Neural crest cell (in vitro differentiated cells): ENCODE measurements at regions not wholly inside any gene's neighbourhood (a gene's known extent, or its start where the extent isn't known, plus 50 kb on each side); places are given as distances from the start of the nearest gene placed in this dataset.
"Not testable (repeated sequence)": the region's sequence is repeated elsewhere in the genome, so short reads cannot be mapped to it uniquely, and the experiment has no call there.

ENCODE experiments used
- DNase-seq: peaks from one replicate; pipeline ENCODE4 v3.0.0; 2021; ENCODE audit warnings: low read depth, mixed read lengths, low spot score
- H3K27ac Mint-ChIP-seq: one replicate; pipeline ENCODE4 v1.8.0; 2021; ENCODE audit warnings: mild to moderate bottlenecking, mixed read lengths; ENCODE audit not compliant: unreplicated experiment
- H3K27me3 Mint-ChIP-seq: 2 replicates; pipeline ENCODE4 v1.8.0; 2021; ENCODE audit warnings: low read depth, mild to moderate bottlenecking, mixed read lengths
- H3K36me3 Mint-ChIP-seq: 2 replicates; pipeline ENCODE4 v1.8.0; 2021; ENCODE audit warnings: low read depth, mild to moderate bottlenecking, mixed read lengths
- H3K4me1 Mint-ChIP-seq: 2 replicates; pipeline ENCODE4 v1.8.0; 2021; ENCODE audit warnings: mixed read lengths
- H3K4me3 Mint-ChIP-seq: one replicate; pipeline ENCODE4 v1.8.0; 2021; ENCODE audit warnings: mild to moderate bottlenecking, mixed read lengths
- H3K9me3 Mint-ChIP-seq: 2 replicates; pipeline ENCODE4 v1.8.0; 2021; ENCODE audit warnings: mixed read lengths
- TF ChIP-seq, protein P1 (sequence below): fragments of 200-600 bp; sonication (generic); conservative IDR thresholded peaks from 2 replicates; pipeline ENCODE4 v1.5.0; 2021; ENCODE audit warnings: antibody characterized with exemption, mild to moderate bottlenecking

DNA sequence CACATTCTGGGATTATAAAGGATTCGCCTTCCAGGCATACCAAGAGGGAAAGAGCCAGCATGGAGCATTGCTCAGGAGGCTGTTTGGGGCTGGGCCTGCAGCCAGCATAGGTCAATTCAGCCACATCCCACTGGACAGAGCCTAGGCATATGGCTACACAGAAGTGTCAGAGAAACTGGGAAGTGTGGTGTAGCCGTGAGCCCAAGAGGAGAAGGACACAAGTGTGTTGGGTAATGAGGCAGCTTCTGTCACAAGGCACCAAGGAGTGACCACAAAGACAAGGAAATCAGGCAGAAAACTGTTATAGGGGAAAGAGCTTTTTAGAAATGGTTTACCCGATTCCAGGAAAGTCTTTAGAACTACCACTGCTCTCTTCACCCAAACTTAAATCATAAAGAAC is 178.6 kb upstream of the TBL1X start:
- no peak overlapping the region for H3K4me3 Mint-ChIP-seq
- TF ChIP-seq, protein P1, sequence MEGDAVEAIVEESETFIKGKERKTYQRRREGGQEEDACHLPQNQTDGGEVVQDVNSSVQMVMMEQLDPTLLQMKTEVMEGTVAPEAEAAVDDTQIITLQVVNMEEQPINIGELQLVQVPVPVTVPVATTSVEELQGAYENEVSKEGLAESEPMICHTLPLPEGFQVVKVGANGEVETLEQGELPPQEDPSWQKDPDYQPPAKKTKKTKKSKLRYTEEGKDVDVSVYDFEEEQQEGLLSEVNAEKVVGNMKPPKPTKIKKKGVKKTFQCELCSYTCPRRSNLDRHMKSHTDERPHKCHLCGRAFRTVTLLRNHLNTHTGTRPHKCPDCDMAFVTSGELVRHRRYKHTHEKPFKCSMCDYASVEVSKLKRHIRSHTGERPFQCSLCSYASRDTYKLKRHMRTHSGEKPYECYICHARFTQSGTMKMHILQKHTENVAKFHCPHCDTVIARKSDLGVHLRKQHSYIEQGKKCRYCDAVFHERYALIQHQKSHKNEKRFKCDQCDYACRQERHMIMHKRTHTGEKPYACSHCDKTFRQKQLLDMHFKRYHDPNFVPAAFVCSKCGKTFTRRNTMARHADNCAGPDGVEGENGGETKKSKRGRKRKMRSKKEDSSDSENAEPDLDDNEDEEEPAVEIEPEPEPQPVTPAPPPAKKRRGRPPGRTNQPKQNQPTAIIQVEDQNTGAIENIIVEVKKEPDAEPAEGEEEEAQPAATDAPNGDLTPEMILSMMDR, result no peak
- peaks cover 10% of the 10 kb centered on the region for H3K9me3 Mint-ChIP-seq
- peaks cover 9% of the 10 kb centered on the region for H3K4me1 Mint-ChIP-seq
- no peak overlapping the region for H3K27ac Mint-ChIP-seq
- no peaks in the 10 kb centered on the region for H3K36me3 Mint-ChIP-seq
- peaks cover 3% of the 10 kb centered on the region for H3K27me3 Mint-ChIP-seq
- no peak for DNase-seq

DNA sequence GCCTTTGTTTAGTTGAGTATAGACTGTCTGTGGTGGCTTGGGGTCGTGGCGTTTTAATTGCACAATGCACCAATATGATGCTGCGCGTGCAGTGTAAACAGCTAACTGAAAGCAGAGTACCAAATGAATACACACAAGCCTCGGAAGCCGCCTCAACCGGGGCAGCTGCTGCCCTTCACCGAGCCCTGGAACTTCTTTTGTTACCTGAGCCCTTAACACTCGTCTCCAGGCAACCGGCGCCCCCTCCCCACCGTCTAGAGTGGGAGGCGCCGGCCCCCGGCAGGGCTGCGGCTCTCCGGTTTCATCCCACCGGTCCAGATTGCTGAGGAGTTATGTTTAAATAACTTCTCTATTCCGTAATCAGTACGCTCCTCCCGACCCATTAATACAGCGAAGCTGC is 173.2 kb upstream of the TBL1X start:
- TF ChIP-seq, protein P1, result no peak
- H3K4me3 Mint-ChIP-seq, result peak overlapping the region; percentile 33
- H3K4me1 Mint-ChIP-seq, result peaks cover 29% of the 10 kb centered on the region
- H3K27me3 Mint-ChIP-seq, result peaks cover 44% of the 10 kb centered on the region
- peaks cover 2% of the 10 kb centered on the region for H3K9me3 Mint-ChIP-seq
- DNase-seq, result peak; percentile 1
- H3K36me3 Mint-ChIP-seq, result no peaks in the 10 kb centered on the region
- no peak overlapping the region for H3K27ac Mint-ChIP-seq

DNA sequence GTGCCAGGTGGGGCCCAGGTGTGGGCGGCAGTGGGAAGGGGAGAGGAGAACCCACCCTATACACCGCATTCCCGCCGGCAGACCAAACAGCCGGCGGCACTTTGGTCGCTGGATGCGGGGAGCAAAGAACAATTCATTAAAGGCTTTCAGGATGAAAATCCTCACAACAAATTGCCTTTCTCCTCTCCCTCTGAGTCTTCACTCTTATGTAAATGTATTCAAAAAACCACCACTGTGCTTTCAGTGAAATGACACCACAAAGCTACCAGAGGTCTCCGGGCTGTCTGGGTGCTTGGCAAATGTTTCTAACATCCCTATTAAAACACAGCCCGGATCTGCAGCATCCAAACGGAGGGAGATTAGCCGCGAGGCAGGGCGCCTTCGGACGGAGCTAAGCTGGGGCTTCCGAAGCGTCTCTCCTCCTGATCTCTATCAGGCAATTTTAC is 171.8 kb upstream of the TBL1X start:
- Mint-ChIP-seq H3K27ac (no peak overlapping the region), H3K9me3 (no peaks in the 10 kb centered on the region), H3K27me3 (peaks cover 44% of the 10 kb centered on the region), H3K4me3 (no peak overlapping the region), H3K4me1 (peaks cover 29% of the 10 kb centered on the region), H3K36me3 (no peaks in the 10 kb centered on the region)
- DNase-seq, result no peak
- TF ChIP-seq, protein P1, result no peak

DNA sequence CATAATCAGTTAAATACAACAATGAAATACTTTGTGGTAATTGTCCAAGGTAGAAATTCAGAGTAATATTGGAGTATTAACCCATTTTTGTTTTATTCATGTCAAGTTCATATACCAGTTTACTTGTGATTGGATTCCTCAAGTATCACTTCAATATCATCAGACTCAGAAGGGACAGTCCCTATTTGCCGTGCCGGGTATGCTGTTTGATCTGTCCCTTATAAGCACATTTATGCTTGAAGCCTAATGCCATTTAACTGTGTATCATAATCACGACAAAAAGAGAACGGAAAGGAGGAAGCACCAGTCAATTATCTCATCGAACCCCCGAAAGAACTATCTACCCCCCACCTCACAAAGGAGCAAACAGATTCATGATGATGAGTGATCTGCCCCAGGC is 171.0 kb upstream of the TBL1X start:
- peaks cover 29% of the 10 kb centered on the region for H3K4me1 Mint-ChIP-seq
- no peak overlapping the region for H3K27ac Mint-ChIP-seq
- TF ChIP-seq, protein P1, result no peak
- H3K9me3 Mint-ChIP-seq, result no peaks in the 10 kb centered on the region
- H3K36me3 Mint-ChIP-seq, result no peaks in the 10 kb centered on the region
- no peak for DNase-seq
- peaks cover 44% of the 10 kb centered on the region for H3K27me3 Mint-ChIP-seq
- no peak overlapping the region for H3K4me3 Mint-ChIP-seq

DNA sequence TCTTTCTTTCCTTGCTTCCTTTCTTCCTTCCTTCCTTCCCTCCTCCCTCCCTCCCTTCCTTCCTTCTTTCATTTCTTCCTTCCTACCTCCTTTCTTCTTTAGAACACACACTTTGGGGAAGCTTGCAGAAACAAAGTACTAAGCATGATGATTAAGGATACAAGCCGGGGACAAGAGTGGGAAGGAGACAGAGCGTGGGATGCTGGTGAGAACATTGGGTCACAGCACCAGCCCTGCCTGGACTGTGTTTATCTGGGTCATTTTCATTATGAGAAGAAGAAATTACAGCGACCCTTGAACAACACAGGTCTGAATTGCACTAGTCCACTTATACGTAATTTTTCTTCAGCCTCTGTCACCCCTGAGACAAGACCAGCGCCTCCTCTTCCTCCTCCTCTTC is 169.3 kb upstream of the TBL1X start:
- TF ChIP-seq, protein P1, result no peak
- Mint-ChIP-seq H3K4me3 (no peak overlapping the region), H3K9me3 (no peaks in the 10 kb centered on the region), H3K27ac (peak overlapping the region; percentile 57), H3K27me3 (peaks cover 44% of the 10 kb centered on the region), H3K36me3 (no peaks in the 10 kb centered on the region), H3K4me1 (peaks cover 26% of the 10 kb centered on the region)
- DNase-seq, result no peak

DNA sequence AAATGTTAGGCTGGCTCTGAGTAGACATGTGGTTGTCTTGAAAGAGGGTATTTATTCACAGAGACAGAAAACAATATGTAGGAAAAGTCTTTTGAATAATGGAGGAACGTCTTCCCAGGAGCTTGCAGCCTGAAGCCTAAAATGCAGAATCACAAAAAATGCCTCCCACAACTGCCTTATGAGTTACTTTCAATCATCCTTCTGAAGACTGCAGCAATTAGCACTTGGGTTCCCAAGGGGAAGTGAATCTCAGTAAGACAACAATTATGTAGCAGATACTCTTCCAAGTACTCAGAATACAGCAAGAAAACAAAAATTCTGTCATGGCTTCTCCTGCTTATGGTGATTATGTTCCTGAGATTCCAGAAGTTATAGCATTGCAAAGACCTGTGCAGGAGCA is 166.6 kb upstream of the TBL1X start:
- Mint-ChIP-seq H3K27me3 (peaks cover 22% of the 10 kb centered on the region), H3K4me3 (no peak overlapping the region), H3K27ac (no peak overlapping the region), H3K36me3 (no peaks in the 10 kb centered on the region), H3K9me3 (peaks cover under 1% of the 10 kb centered on the region), H3K4me1 (peaks cover 2% of the 10 kb centered on the region)
- TF ChIP-seq, protein P1, result no peak
- no peak for DNase-seq

DNA sequence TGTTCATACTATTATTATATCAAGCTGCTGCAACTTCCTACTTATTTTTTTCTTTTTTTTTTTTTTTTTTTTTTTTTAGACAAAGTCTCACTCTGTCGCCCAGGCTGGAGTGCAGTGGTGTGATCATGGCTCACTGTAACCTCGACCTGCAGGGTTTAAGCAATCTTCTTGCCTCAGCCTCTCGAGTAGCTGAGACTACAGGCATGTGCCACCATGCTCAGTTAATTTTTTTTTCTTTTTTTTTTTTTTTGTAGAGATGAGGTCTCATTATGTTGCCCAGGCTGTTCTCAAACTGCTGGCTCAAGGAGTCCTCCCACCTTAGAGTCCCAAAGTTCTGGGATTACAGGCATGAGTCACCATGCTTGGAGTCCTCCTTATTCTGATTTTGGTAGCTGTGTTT is 165.2 kb upstream of the TBL1X start:
- H3K27ac Mint-ChIP-seq, DNase-seq, H3K9me3 Mint-ChIP-seq, H3K36me3 Mint-ChIP-seq, H3K4me1 Mint-ChIP-seq, H3K4me3 Mint-ChIP-seq, H3K27me3 Mint-ChIP-seq: not testable (repeated sequence)
